GM18520 (cell line): ENCODE measurements at regions not wholly inside any gene's neighbourhood (a gene's known extent, or its start where the extent isn't known, plus 50 kb on each side); places are given as distances from the start of the nearest gene placed in this dataset.

Experiments used
- ATAC-seq: cut with Tn5 transposase; IDR thresholded peaks from one replicate; pipeline ENCODE4 v1.9.1; 2021; ENCODE audit not compliant: unreplicated experiment

DNA sequence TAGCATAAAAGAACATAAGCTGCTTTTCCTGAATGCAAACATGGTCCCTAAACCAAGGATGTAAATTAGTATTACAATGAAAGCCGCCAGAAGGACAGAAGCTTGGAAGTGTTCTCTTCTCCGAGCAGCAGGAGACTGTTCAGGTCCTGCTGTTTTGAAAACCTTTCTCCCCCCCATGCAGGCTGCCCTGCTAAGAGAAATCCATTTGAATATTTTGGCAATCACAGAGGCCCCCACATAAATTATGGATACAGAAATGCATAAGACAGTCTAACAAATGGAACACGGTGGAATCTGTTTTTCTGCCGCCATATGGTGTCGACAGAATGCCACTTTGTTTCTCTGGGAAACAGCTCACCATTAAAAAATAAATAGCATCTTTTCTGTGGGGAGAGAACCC is 600.4 kb upstream of the KLHL29 start:
- no peak for ATAC-seq

GRCh38 chr2:22786817-22787216 is 598.2 kb upstream of the KLHL29 start:
- ATAC-seq = no peak

GRCh38 chr2:22787745-22788144 is 597.2 kb upstream of the KLHL29 start:
- ATAC-seq = no peak

DNA sequence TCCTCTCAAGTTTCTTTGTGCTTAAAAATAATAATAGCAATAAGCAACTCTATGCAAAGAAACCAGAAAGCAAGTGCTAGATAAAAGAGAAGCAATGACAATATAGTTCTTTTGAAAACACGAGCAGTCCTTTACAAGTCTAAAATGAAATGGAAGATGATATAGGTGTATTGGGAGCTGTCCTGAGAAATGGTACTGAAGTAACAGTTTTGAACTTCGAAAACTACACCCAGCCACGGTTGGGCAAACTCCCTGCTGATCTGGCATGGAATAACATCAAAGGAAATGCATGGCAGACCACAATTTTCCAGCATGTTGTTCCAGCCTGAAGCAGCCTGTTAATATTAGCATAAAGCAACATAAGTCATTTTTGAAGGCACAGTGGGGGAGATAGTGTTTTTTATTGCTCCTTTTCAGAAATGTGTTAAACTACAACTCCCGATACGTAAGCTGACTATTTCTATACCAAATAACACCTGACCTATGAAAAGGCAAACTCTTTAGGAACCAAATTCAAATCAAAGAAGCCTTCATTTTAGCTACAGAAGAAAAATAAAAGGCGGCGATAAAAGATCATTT is 596.1 kb upstream of the KLHL29 start:
- ATAC-seq = no peak

DNA sequence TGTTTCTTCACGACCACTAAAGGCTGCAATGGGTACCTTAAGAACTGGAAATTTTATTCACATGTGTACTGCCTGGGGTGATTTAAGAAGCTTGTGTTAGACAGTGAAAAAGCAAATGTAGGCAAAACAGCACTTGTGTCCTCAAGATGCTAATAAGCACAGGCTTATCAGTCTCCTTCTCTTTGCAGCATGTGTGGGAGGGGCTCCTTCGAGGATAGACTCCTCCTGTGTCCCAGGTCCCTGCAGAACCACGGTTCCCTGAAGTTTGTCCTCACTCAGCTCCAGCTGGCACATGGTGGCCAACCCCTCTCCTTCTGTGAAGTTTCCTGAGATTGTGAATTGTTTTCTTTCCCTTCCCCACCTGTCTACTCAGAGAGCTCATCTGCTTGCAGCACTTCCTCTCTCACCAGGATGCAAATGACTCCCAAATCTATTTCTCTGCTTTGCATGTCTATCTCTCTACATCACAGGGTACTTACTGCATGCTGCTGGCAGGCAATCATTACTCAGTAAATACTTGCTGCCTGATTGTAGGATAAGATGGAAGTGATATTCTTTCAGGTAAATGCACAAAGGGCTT is 589.6 kb upstream of the KLHL29 start:
- no peak for ATAC-seq

GRCh38 chr2:22798386-22798785 is 586.6 kb upstream of the KLHL29 start:
- ATAC-seq = no peak

GRCh38 chr2:22800412-22800811 is 584.6 kb upstream of the KLHL29 start:
- ATAC-seq = no peak

GRCh38 chr2:22801071-22801470 is 583.9 kb upstream of the KLHL29 start:
- no peak for ATAC-seq

GRCh38 chr2:22801970-22802369 is 583.0 kb upstream of the KLHL29 start:
- no peak for ATAC-seq

DNA sequence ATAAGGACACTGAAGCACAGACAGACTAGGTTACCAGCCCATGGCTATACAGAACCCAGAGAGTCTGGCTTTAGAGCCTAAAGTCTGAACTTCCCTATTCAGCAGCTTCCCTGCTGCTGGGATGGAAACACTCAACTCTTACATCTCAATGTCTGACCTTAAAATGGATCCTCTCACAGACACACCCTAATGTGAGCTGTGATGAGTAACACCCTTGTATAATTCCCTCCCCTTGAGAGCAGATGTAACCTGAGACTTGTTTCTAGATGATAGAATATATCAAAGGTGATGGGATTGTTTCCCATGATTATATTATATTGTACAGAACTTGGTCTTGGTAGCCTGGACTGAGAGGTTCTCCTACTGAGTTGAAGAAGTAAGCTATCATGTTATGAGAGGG is 577.1 kb upstream of the KLHL29 start:
- ATAC-seq = no peak

DNA sequence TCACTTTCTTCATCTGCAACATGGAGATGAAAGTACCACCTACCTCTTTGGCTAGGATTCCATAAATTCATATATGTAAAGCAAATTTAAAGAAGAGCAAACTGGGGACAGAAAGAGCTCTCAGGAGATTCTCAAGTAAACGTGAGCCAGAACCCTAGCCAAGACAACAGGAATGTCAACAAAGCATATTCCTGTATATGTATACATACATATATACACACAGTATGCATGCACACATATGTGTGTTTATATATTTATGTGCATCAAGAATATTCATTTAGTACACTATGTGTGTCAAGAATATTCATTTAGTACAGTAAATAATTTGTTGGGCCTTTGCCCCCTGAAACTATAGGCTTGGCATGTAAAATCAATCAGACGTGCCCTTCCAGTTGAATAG is 574.4 kb upstream of the KLHL29 start:
- no peak for ATAC-seq

GRCh38 chr2:22812065-22812680 is 572.8 kb upstream of the KLHL29 start:
- no peak for ATAC-seq

DNA sequence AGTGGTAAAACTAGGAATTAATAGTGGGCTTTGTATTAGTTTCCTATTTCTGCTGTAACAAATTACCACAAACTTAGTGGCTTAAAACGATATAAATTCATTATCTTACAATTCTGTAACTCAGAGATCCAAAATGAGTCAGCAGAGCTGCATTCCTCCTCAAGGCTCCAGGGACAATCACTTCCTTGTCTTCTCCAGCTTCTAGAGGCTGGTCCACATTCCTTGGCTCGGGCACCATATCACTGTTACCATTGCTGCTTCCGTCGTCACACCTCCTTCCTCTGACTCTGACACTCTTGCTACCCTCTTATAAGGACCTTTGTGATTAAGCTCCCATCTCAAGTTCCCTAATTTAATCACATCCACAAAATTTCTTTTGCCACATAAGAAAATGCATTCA is 567.8 kb upstream of the KLHL29 start:
- no peak for ATAC-seq

- no peak for ATAC-seq
These were observed 563.5 kb upstream of the KLHL29 start for GRCh38 chr2:22821458-22821857.

DNA sequence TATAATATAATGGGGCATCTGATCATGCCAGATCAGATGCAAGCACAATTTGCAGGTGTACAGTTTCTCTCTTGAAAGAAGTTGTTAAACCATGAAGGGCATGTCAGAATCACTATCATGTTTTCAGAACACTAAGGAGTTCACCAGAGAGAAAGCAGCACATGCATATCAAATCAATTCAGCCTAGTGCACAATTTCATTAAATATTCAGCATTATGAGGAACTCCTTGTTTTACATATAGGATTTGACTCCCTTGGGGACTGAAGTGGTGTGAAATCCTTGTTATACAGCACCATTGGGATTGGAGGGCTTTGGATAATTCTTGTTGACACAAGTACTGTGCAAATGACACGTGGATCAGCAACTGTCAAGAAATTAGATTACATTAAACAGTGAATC is 562.1 kb upstream of the KLHL29 start:
- ATAC-seq = no peak

DNA sequence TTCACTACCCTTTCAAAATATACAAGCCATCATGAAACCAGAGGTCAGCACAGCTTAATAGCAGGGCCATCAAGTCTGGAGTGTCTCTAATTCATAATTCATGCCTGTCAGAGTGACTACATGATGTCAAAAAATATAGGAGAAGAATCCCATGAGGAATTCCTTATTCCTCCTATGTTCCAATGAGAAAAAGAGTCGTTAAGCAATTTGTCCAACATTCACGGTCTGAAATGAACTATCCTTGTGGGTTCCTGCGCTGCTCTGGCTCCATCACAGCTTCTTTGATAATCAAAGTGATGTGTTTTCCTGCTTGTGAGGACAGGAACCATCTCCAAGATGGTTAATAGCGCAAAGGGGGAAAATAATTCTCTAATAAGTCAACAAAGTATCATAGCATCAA is 560.4 kb upstream of the KLHL29 start:
- ATAC-seq = no peak

DNA sequence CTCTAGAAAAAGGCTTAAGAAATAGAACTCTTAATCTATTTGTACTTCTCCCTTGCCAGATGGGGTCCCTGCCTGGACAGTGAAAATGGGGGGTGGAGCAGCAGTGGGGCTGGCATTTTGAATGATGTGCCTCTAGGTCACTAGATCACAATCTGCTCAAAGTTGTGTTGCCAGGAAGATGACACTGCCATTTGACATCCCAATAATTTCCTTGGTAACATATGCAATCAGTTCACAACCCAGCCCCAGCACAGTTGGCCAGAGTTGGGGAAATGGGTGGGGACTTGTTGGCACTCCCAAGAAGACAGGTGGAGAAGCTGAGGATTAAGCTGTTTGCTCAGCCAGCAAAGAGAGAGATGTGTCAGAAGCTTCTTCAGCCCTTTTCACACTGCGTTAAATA is 558.3 kb upstream of the KLHL29 start:
- ATAC-seq = no peak

- ATAC-seq = no peak
These were observed 555.2 kb upstream of the KLHL29 start for GRCh38 chr2:22829791-22830190.

GRCh38 chr2:22832196-22832595 is 552.8 kb upstream of the KLHL29 start:
- no peak for ATAC-seq

DNA sequence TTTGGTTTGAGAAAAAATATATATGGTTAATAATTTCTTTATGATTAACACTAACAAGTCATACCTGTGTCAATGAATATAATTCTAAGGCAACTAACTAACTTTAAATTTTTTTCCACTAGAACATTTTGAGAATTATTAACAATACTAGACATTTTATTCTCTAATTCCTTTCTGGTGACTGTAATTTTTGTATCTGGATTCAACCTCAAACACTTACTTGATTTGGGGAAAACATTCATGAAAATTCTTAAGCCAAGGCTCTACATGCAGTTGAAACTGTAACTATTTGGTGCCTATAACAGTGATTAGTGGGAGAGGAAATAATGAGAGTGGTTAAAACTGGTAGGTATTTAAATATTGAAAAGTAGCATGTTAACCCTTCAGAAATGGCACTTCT is 546.5 kb upstream of the KLHL29 start:
- ATAC-seq = no peak

- no peak for ATAC-seq
These were observed 542.6 kb upstream of the KLHL29 start for GRCh38 chr2:22842205-22842869.

DNA sequence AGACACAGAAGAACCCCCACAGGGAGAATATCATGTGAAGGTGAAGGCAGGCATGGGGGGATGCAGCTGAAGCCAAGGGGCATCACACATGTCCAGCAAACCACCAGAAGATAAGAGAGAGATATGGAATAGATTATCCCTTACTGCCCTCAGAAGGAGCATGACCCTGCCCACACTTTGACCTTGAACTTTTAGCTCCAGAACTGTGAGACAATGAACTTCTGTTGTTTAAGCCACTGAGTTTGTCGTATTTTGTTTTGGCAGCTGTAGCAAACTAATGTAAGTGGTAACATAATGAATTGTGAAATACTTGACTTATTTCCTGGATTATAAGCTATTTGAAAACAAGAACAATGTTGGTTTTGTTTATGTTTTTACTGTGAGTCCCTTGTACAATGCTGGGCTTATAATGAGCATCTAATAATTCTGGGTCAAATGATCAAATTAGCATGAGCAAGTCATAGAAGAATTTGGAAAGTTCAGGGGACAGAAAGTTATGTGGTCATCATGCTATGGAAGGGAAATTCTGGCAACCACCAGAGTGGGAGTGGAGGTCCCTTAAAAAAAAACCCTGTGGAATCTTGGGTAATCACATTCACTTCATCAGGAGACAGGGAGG is 541.0 kb upstream of the KLHL29 start:
- ATAC-seq = no peak
